Stimulated activated CD8-positive, alpha-beta memory T cell treated with anti-CD3 and anti-CD28 coated beads, Interleukin-7, amount 100 ng/mL, for 48 hours (primary cell): ENCODE measurements at regions not wholly inside any gene's neighbourhood (a gene's known extent, or its start where the extent isn't known, plus 50 kb on each side); places are given as distances from the start of the nearest gene placed in this dataset.
"Not testable (repeated sequence)": the region's sequence is repeated elsewhere in the genome, so short reads cannot be mapped to it uniquely, and the experiment has no call there.

Experiments used
- DNase-seq, 2 donors: peaks; one replicate each; pipeline ENCODE4 v3.0.0-alpha.2; 2020; ENCODE audit warnings: low read depth in 1 of 2; ENCODE audit errors: extremely low read depth in 1 of 2

DNA sequence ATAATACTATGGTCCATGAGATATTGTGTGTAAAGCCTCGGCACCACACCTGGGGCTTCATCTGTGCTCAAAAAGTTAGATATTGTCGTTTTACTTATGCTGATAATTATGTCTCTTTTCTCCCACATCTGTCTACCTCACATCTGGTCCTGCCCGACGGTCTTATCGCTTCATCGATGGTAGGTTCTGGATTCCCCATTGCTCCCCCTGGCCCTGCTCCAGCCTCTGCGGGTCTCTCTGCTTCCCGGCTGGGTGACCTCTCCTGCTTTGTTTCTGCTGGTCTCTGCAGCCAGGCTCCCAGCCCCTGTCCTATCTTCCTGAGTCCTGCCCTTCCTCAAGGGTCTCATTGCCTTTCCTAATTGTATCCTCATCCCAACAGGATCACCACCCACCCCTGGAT is 294.2 kb downstream of the NDUFA10 start:
- DNase-seq, result no peak

DNA sequence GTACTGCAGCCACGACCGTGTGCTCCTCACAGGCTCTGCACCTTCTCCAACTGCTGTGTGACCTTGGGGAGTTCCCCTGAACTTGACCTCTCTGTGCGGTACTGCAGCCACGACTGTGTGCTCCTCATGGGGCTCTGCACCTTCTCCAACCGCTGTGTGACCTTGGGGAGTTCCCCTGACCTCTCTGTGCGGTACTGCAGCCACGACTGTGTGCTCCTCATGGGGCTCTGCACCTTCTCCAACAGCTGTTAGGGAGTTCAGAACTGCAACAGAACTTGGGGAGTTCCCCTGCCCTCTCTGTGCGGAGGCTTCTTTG is 294.6 kb downstream of the NDUFA10 start:
- not testable (repeated sequence) for DNase-seq

DNA sequence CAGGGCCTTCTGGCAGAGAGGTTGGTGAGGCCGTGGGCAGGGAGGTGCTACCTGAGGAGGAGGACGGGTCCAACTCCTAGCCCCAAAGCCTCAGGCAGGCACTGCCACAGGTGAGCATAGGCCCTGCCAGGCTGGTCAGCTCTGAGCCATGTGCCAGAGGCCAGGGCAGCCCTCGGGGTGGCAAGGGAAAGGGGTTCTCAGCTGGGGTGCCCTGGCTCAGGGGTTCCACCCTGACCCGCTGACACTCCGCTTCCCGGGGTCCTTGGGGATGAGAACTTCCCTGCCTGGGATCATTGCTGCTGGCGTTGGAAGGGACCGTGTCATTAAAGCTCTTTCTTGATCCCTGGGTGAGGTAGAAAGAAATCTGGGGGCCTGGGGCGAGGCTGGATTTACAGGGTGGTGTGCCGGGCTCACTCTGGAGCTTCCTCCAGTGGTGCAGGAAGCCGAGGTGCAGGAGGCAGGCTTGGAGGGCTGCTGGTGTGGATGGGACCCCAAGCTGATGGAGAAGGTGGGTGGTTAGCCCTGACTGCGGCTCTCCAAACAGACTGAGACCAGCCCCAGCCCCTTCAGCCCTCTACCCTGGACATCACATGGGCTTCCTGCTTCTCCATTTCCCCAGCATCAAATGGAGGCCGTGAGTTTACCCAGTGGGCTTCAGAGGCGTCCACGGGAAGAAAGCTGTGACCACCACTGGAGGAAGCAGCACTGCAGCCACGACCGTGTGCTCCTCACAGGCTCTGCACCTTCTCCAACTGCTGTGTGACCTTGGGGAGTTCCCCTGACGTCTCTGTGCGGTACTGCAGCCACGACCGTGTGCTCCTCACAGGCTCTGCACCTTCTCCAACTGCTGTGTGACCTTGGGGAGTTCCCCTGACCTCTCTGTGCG is 295.2 kb downstream of the NDUFA10 start:
- no peak for DNase-seq

DNA sequence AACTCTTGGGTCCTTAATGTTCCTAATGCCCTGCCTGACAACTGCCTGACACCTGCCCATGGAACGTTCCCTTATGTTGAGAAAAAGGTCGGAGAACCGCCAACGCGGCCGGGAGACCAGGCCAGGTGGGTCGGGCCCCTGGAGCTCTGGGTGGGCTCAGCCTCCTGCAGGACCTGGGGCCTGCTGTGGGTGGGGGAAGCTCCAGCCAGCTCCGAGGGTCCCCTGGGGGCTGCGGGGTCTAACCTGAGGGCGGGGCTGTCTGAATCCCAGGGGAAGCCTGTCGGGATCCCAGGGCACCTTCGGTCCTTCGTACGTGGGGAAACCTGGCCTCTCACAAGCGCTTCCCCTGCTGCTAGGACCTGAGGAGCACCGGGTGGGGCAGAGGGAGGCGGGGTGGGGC is 296.0 kb downstream of the NDUFA10 start:
- no peak for DNase-seq

DNA sequence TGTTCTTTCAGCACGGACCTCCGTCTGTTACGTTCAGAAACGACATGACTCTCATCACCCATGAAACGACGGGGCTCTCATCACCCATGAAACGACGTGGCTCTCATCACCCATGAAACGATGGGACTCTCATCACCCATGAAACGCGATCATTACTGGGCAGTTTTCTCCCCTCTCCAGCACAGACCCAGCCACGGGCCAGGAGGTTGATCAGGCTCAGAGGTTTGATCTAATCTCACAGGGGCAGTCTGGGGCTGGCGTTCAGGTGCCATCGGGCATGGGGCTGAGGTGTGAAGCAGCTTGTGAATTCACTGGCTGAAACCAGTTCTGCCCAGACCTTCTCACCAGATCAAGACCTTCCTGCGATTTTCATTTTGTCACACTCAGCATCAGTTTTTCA is 296.4 kb downstream of the NDUFA10 start:
- no peak for DNase-seq

DNA sequence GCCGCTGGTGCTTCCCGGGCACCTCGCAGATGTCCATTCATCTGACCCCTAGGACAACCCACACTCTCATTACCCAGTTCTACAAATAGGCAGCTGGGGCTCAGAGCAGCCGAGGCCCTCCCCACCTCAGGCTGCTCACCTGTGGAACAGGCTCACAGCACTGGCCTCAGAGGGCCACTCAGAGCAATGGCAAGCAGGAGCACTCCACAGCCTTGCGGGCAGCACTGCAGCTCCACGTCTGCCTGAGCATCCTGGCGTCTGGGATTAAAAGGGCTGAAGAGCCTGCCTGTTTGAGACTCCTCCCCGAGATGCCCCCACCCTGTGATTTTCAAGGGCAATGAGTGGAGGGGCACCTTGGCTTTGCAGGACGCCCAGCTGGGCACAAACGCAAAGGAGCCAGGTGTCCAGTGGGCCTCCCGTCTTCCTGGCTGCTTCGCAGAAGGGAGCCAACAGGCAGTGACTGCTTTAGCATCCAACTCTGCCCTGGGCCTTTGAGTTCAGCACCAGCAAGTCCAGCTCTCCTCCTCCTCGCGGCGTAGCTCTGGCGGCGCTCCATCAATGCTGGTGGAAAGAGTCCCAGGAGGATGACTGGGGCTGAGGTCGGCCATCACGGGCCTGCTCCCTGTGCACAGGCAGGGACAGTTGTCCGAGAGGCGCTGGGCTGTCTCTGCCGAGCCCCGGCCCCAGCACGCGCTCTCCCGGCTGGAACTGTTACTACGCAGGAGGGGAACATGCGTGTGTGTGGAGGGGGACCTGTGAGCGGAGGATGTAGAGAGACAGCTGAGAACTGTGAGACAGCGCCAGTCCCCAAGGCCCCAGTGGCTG is 297.2 kb downstream of the NDUFA10 start:
- no peak for DNase-seq

DNA sequence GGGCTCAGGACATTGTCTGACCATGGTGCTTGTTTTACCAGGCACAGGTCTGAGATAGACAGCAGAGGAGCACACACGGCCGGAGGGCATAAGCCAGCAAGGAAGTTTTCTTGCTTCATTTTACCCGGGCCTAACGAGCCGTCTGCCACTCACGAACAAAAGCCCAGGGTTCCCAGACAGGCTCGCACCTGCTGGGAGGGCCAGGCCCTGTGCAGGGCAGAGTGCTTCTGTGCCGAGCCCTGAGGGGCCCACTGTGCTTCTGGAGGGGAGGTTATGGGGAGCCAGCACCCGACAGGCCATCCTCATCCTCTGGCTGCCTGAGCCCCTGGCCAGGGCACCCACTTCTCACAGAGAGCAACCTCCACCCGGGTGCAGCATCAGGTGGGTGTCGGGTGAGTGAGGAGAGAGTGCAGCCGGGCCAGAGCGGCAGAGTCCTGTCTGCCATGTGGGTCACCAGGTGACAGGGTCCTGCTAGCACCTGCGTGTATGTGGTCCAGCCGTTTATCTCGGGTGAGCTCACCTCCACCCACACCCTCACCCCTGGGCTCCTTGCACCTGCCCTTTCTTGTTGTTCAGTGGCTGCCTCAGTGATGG is 297.9 kb downstream of the NDUFA10 start:
- DNase-seq, result no peak

DNA sequence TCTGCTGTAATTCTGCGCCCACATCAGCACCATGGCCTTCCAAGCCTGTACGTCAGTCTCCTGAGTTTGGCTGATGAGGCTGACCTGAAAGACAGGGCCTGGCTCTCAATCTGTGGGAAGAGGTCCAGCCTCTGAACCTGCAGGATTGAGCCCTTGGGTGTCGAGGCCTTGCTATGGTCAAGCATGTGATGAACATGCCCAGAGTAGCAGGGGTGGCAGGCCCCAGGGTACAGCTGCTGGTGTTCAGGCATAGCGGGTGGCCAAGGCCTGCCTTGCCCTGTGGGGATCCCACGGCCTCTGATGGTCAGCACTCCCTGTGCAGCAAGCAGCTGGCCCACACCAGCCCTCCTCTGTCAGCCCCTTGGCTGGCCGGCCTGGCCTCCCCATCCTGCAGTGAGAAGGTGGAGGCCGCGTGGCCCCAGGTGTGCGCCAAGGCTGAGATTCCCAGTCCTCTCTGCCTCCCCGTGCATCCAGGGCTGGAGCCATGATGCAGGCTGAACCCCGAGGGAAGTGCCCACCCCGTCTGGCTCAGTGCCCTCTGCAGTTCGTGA is 298.4 kb downstream of the NDUFA10 start:
- DNase-seq, result no peak

DNA sequence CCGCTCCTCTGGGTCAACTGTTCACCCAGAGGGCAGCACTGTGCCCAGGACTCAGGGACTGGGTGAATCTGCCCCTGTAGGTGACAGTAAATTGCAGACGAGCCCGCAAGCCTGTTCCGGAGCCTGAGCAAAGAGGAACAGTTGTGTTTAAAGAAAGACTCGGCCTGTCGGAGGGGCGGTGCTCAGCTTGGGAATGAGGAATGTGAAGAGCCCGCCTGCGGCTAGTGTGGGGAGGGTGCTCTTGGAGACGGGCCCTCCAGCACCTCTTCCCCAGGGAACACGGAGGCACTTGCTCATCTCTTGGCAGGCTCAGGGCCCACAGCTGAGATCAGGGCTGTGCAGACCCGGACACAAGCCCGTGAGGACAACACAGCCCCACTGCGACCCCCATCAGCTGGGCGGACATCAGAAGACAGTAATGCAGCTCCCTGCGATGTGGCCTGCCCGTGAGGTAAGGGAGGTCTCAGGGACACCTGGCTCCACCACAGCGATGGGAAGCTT is 299.0 kb downstream of the NDUFA10 start:
- DNase-seq, result no peak

DNA sequence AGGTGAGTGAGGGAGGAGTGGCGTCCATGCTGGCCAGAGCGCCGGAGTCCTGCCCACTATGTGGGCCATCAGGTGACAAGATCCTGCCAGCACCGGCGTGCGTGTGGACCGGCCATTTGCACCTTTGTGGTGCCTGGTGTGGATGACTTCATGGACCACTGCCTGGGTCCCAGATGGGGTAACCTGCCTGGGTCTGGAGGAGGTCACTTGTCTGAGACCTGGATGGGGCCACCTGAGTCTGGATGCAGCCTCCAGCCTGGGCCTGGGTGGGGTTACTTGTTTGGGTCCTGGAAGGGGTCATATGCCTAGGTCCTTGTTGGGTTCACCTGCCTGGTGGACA is 299.6 kb downstream of the NDUFA10 start:
- no peak for DNase-seq

DNA sequence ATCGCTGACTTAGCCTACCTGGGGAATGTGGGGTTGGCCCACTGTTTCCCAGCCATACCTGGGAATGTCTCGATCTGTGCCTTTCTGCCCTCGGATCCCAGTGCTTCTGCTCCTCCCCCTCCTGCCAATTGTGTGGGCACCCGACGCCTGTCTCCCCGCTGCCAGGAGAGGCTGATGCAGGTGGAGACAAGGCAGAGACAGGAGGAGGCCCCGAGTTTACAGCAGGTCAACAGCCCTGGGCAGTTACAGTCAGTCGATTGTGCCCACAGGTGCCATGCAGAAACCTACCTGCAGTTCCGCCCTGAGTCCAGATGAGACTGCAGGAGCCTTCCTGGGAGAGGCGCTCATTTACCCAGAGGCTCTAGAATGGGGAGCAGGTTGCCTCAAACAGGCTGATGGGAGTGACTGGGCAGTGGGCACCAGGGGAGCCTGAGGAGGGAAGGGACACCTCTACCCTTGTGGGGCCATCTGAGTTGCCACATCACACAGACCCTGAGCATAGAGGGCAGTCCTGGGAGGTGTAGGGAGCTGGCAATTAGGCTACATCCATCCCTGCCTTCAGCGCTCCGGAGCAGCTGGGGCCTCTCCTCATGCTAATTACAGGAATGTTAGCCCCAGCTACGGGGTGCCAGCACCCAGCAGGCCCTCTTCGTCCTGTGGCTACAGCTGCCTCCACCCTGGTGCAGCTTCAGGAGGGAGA is 300.1 kb downstream of the NDUFA10 start:
- no peak for DNase-seq

DNA sequence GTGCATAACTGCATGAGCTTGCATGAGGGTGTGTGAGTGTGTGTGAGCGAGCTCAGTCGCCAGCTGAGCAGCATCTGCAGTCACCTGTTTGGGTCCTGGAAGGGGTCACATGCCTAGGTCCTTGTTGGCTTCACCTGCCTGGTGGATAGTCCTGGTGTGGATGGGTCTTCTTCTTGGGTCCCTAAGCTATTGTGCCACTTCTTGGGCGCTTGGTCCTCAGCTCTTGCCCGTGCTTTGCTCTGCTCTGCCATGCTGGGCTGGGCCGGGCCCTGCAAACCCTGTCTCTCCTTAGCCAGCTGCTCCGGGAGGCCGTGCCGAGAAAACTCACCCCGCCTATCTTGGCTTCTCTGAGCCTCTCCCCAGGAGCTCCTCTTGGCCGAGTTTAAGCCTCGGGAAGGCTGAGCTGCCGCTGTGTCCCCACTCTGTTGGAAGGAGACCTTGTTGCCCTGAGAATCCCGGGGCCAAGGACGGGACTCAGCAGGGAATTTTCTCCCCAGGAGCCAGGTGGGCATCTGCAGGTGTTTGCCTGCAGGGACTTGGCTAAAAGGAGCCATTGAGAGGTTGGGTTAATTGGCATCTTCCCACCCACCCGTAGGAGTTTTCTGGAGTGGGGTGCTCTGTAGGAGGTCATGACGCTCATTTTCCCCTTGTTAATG is 300.8 kb downstream of the NDUFA10 start:
- no peak for DNase-seq

DNA sequence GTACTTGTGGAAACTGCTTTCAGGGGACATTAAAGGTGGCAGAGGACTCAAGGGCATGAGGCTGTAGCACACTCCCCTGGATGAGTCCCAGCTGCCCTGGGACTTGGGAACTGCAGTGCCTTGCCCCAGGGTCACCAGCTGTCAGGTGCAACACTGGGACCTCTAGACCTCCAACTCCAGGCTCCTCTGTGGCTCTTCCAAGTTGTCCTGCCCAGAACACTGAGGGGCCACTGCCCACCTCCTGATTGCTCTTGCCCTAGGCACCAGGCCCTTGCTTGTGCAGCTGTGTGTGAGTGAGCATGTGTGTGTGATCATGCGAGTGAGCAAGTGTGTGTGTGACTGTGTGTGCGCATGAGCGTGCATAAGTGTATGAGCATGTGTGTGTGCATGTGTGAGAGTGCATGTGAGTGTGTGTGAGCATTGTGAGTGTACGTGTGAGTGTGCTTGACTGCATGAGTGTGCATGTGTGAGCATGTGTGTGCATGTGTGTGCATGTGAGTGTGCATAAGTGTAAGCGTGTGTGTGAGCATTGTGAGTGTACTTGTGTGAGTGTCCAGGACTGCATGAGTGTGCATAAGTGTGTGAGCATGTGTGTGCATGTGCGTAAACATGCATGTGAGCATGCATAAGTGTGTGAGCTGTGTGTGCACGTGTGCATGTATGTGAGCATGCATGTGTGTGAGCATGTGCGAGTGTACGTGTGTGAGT is 301.5 kb downstream of the NDUFA10 start:
- no peak for DNase-seq

DNA sequence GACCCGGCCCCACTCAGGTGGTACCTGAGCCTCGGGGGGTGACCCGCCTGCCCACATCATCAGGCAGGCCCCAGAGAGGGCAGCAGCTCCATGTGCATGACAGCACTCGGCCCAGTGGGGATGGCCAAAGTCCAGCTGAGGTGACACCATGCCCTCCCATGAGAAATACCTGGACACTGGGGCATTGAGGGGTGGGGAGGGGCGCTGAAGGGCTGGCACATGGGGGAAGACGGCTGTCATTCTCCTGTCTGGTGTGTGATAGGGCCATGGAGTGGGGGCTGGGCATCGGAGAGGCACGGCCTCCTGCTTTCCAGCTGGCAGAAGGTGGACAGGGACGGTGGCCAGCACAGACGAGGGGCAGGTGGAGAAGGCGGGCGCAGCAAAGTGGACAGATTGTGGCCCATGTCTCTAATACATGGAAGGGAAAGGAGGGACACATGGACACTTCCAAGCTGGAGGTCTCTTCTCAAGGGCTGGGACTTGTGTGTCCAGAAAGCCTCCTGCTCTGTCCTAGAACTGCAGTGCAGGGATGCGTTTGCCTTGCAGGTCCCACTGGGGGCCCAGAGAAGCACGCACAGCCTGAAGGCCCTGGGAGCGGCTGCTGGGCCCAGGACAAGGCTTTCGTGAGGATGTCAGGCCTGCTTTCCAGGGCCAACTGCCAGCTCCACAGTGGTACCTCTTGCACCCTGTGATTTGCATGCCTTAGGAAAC is 302.2 kb downstream of the NDUFA10 start:
- DNase-seq, result no peak

DNA sequence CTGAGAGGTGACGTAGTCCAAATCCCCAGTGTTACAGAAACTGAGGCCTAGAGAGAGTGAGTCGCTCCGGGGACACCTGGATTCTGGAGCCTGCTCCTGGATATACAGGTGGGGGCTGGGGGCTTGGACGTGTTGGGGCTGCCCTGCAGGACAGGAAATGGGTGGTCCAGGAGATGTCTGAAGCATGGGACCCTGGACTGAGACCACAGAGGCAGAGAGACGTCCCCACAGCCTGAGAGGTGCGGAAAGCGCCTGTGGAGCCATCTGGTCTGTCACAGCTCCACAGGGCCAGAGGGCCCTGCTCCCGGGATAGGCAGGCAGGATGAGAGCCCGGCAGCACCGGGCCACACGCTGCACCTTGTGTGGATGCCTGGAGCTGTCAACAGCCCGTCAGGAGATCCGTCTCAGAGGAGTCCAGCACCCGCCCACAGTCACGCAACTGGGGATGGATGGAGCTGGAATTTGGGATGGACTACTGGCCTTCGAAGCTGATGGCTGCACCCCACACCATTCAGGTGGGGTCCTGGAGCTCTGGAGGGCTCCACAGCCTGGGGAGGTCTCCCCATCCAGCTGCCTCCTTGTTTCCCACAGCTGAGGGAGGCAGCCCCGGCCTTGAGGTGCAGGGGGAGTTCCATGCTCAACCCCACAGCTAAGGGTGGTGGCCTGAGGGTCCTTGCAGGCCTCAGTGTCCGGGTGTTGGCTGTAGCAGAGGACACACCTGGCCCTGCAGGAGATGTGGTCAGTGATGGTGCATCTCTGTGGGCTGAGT is 303.0 kb downstream of the NDUFA10 start:
- DNase-seq, result no peak

DNA sequence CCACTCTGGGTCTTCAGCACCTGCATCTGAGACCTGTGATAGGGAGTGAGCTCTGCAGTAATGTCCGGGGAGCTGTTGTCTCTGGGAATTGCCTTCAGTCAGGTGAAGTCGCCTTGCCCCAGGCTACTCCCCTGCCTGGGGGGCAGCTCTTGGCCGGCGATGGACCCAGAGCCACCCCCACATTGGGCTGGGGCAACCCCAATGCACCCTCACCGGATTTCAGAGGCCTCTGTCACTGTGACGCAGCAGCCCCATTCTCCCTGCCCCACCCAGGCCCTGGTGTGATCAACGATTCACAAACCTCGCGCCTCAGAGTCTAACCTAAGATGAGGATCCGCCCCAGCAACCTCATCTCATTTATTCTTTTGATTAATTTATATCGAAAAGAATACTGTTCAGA is 303.6 kb downstream of the NDUFA10 start:
- DNase-seq, result no peak

DNA sequence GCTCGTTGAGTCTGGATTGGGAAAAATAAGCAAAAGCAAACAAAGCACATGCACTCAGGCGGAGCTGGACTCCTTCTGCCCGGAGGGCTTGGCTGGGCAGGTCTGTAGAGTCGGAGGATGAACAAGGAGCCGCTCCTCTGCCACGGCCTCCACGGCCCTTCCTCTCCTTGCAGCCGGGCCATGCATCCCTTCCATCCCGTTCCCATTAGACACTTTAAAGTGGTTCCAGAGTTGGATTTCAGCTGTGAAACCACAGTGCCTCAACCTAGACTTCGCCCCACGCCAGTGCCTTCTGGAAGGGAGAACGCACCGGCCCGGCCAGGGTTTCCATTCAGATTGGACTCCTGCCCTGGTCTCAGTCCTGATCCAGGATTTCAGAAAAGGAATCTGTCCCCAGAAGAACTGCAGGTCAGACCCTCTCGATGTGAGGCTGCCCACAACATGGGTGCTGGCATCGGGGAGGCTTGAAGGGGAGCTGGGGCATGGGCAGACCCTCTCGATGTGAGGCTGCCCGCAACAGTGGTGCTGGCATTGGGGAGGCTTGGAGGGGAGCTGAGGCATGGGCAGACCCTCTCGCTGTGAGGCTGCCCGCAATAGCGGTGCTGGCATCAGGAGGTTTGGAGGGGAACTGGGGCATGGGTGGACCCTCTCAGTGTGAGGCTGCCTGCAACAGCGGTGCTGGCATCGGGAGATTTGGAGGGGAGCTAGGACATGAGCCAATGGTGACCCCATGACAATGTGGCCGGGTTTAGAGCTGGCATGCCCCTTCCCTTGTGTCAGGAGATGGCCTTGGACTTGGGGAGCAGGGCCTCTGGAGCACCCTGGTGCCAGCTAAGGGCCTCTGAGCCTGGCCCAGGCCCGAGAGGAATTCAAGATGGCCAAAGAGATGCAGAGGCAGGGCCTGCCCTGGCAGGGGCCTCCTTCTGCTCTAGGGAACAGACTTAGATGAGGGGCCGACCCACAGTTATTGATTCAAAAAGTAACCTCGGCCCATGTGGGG is 304.5 kb downstream of the NDUFA10 start:
- no peak for DNase-seq
